RWPE2 (cell line): ENCODE measurements at regions not wholly inside any gene's neighbourhood (a gene's known extent, or its start where the extent isn't known, plus 50 kb on each side); places are given as distances from the start of the nearest gene placed in this dataset.

Experiments
- ATAC-seq: fragments of 200-7000 bp; cut with Tn5 transposase; 3 replicates; pipeline ENCODE4 v1.9.1; 2021; ENCODE audit warnings: low read depth
- DNase-seq: peaks from one replicate; pipeline ENCODE4 v3.0.0-alpha.2; 2020; ENCODE audit warnings: low spot score
- H3K27ac ChIP-seq: fragments of 450-650 bp; 2 replicates; pipeline ENCODE4 v1.5.1; 2017; ENCODE audit warnings: mild to moderate bottlenecking; ENCODE audit not compliant: poor library complexity, severe bottlenecking
- H3K27me3 ChIP-seq: fragments of 250-450 bp; sonication (Bioruptor Pico); 2 replicates; pipeline ENCODE4 v1.5.1; 2021; ENCODE audit warnings: mild to moderate bottlenecking, moderate library complexity; ENCODE audit not compliant: insufficient read depth, poor library complexity, severe bottlenecking
- H3K36me3 ChIP-seq: fragments of 250-450 bp; sonication (Bioruptor Pico); 2 replicates; pipeline ENCODE4 v1.5.1; 2020; ENCODE audit warnings: low read depth, mild to moderate bottlenecking, moderate library complexity
- H3K4me1 ChIP-seq: fragments of 250-450 bp; sonication (Bioruptor Pico); 2 replicates; pipeline ENCODE4 v1.5.1; 2021; ENCODE audit warnings: mild to moderate bottlenecking, moderate library complexity; ENCODE audit not compliant: insufficient read depth, poor library complexity, severe bottlenecking
- H3K4me3 ChIP-seq: fragments of 250-450 bp; sonication (Bioruptor Pico); 2 replicates; pipeline ENCODE4 v1.5.1; 2021; ENCODE audit warnings: mild to moderate bottlenecking, moderate library complexity; ENCODE audit not compliant: severe bottlenecking
- H3K9me3 ChIP-seq: fragments of 250-450 bp; sonication (Bioruptor Pico); 2 replicates; pipeline ENCODE4 v1.5.1; 2021; ENCODE audit warnings: mild to moderate bottlenecking, moderate library complexity; ENCODE audit not compliant: severe bottlenecking
- TF ChIP-seq, protein P1 (sequence below): fragments of 450-650 bp; IDR thresholded peaks from one replicate; pipeline ENCODE4 v1.5.1; 2017; ENCODE audit warnings: mild to moderate bottlenecking, moderate library complexity; ENCODE audit not compliant: poor library complexity, severe bottlenecking

DNA sequence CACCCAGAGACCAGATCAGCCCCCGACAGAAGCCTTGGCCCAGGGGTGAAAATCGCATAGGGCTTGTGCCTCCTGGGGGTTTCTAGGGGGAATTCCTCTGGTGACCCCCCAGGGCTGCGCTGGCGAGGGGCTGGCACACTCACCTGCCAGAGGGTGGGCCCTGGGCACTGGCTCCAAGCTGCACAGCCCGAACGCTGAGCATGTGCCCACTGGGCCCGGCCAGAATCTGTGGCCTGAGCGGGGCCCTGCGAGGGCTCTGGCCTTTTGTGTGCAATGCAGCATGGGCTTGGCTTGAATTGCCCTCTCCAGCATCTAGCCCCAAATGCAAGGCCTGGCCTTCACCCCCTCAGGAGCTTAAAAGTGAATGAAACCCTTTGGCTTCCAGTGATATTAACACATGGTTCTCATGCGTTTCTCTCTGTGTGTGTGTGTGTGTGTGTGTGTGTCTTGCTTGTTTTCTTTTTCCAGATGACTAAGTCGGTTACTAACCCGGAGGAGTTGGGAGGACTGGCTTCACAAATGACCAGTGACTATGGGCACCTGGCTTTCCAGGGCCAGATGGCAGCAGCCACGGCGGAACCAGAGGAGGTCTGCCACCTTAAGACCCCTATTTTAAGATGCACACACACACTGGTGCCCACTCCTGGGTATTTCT is 259.1 kb upstream of the TPM1 start:
- no peak for ATAC-seq
- DNase-seq = no peak
- Histone ChIP-seq H3K27me3 (no peaks in the 10 kb centered on the region), H3K36me3 (no peaks in the 10 kb centered on the region), H3K4me3 (no peak overlapping the region), H3K9me3 (no peaks in the 10 kb centered on the region), H3K4me1 (peaks cover 3% of the 10 kb centered on the region), H3K27ac (no peak overlapping the region)
- TF ChIP-seq, protein P1, sequence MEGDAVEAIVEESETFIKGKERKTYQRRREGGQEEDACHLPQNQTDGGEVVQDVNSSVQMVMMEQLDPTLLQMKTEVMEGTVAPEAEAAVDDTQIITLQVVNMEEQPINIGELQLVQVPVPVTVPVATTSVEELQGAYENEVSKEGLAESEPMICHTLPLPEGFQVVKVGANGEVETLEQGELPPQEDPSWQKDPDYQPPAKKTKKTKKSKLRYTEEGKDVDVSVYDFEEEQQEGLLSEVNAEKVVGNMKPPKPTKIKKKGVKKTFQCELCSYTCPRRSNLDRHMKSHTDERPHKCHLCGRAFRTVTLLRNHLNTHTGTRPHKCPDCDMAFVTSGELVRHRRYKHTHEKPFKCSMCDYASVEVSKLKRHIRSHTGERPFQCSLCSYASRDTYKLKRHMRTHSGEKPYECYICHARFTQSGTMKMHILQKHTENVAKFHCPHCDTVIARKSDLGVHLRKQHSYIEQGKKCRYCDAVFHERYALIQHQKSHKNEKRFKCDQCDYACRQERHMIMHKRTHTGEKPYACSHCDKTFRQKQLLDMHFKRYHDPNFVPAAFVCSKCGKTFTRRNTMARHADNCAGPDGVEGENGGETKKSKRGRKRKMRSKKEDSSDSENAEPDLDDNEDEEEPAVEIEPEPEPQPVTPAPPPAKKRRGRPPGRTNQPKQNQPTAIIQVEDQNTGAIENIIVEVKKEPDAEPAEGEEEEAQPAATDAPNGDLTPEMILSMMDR = no peak

DNA sequence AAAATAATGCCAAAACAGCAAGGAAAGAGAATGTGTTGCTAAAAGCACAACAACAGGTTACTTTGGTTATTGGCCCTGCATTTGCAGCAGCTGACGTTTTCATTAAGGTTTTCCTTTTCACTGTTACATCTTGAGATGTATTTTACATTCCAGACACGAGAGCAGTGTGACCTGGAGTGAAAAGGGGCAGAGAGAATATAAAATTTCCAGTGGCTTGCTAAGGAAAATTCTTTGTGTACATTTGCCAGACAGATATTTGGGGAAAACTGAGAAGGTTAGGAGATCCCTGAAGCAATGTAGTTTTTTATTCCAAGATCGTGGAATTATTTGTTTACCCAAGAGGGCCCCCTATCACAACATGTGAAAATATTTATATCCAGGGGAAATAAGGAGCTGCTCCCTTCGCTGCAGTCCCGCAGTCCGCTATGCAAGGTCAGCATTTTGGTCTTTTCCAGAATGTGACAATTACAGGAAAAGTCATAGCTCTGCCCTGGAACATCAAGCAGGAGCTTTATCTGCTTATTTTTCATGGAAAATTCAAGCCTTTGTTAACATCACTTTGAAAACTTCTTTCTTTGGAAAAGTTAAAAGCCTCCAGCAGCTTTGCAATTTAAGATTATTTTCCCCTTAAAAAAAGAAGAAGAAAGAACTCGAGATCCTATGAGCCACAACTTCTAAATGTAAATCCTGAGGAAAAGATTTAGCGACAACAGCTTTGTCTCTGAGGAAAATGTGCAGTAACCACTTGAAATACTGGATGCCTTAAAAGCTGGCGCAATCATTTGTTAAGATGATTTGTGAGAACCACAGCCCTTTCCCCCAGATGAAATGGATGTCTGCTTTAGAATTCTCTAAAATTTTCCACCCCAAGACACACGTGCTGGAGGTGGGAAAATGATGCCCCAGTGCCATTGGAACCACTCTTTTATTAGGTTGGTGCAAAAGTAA is 256.4 kb upstream of the TPM1 start:
- Histone ChIP-seq H3K9me3 (no peaks in the 10 kb centered on the region), H3K36me3 (no peaks in the 10 kb centered on the region), H3K27me3 (no peaks in the 10 kb centered on the region), H3K27ac (no peak overlapping the region), H3K4me1 (peaks cover 3% of the 10 kb centered on the region), H3K4me3 (no peak overlapping the region)
- no peak for ATAC-seq
- no peak for DNase-seq
- TF ChIP-seq, protein P1 = peak; percentile 18

DNA sequence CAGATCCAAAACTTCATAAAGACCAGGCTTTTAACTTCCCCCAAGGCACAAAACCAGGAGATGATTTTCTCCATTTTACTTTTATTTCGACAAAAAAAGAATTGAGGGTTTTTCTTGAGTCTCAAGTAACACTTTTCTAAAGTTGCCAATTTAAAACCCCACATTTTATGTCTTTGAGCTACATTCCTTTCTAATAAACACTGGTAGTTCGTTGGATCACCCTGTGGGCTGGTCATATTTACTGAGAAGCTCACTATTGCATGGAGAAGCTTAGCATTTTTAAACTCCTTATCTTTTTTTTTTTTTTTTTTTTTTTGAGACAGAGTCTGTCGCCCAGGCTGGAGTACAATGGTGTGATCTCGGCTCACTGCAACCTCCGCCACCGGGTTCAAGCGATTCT is 255.1 kb upstream of the TPM1 start:
- Histone ChIP-seq H3K4me3 (no peak overlapping the region), H3K4me1 (no peaks in the 10 kb centered on the region), H3K27ac (no peak overlapping the region), H3K27me3 (no peaks in the 10 kb centered on the region), H3K9me3 (no peaks in the 10 kb centered on the region), H3K36me3 (no peaks in the 10 kb centered on the region)
- ATAC-seq = no peak
- TF ChIP-seq, protein P1 = no peak
- no peak for DNase-seq

DNA sequence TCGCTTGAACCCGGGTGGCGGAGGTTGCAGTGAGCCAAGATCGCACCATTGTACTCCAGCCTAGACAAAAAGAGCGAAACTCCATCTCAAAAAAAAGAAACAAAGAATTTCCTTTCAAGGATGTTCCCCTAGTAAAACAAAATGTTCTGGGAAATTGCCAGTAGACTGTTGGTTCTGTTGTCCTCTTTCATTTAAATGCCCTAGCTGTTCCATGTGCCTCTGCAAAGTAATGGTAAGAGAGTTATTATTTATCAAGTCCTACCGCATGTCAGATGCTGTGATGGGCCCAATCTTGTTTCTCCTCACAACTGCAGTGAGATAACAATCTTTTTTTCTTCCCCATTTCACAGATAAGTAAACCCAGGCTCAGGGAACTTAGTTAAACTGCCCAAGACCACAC is 254.3 kb upstream of the TPM1 start:
- Histone ChIP-seq H3K4me1 (no peaks in the 10 kb centered on the region), H3K27ac (no peak overlapping the region), H3K4me3 (no peak overlapping the region), H3K36me3 (no peaks in the 10 kb centered on the region), H3K9me3 (no peaks in the 10 kb centered on the region), H3K27me3 (no peaks in the 10 kb centered on the region)
- ATAC-seq (no peak), DNase-seq (no peak)
- TF ChIP-seq, protein P1 = no peak
